GM23248 (cell line): ENCODE measurements at regions not wholly inside any gene's neighbourhood (a gene's known extent, or its start where the extent isn't known, plus 50 kb on each side); places are given as distances from the start of the nearest gene placed in this dataset.

Experiments used
- EZH2 ChIP-seq: fragments of 200-600 bp; sonication (generic); IDR thresholded peaks from 2 replicates; pipeline ENCODE4 v1.6.1; 2018; ENCODE audit warnings: antibody characterized with exemption, mild to moderate bottlenecking; ENCODE audit not compliant: insufficient read depth, poor library complexity, severe bottlenecking
- EZH2phosphoT487 ChIP-seq: fragments of 200-600 bp; sonication (generic); IDR thresholded peaks from 2 replicates; pipeline ENCODE4 v1.6.1; 2018; ENCODE audit warnings: antibody characterized with exemption, moderate library complexity, mild to moderate bottlenecking, low read depth; ENCODE audit not compliant: insufficient read depth

GRCh38 chr7:25638068-25638467 is 409.8 kb upstream of the NPVF start:
- TF ChIP-seq EZH2phosphoT487 (no peak), EZH2 (no peak)
